Right forelimb (tissue), 1 donor: ENCODE measurements at regions not wholly inside any gene's neighbourhood (a gene's known extent, or its start where the extent isn't known, plus 50 kb on each side); places are given as distances from the start of the nearest gene placed in this dataset.

Experiments used
- DNase-seq: peaks from one replicate; pipeline ENCODE4 v3.0.0-alpha.2; 2018

DNA sequence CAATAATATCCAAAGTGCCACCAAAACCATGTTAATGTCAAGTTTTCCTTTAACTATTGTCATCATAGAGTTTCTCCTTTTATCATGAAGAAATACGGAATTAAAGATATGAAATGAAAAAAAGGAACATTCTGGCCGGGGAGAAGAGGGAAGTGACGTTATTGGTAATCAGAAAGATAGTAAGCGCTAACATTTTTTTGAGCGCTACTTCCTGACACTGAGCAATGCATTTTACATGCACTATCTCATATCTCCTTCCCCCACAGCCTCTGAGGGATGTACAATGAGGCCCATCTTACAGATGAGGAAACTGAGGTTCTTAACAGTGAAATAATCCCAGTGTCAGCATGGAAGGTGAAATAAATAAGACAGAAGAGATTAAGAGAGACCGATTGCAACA is 410.9 kb downstream of the SOX9 start:
- no peak for DNase-seq

DNA sequence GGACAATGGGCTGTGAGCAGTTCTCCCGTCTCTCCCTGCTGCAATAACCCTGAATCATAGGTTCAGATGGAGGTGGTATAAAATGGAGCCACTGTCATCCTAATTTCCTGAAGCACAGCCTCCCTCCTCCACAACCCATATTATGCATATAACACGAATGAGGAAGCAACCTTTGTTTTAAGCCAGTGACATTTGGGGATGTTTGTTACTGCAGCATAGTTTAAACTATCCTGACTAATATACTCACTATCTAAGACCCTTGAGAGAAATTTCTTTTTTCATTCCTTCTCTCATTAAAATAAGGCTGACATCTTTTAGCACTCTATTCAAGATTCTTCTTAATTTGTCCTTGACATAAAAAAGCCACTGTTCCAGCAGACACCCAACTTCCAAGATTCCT is 413.4 kb downstream of the SOX9 start:
- no peak for DNase-seq

DNA sequence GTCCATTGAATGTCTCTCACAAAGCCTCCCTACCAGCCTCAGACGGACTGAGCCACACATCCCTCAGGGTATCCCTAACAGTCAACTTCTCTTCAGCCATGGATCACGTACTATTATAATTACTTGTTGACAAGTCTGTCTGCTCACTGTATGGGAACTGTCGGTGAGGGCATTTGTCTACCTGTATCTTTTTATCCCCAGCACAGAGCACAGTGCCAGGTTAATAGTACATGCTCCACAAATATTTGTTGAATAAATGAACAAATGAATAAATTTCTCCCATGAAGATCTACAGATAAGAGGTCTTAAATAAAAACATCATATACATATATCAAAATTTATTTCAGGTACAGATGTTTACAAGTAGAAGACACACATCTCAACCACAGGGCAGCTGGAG is 414.0 kb downstream of the SOX9 start:
- DNase-seq: no peak

GRCh38 chr17:72535346-72535745 is 414.5 kb downstream of the SOX9 start:
- DNase-seq: no peak

DNA sequence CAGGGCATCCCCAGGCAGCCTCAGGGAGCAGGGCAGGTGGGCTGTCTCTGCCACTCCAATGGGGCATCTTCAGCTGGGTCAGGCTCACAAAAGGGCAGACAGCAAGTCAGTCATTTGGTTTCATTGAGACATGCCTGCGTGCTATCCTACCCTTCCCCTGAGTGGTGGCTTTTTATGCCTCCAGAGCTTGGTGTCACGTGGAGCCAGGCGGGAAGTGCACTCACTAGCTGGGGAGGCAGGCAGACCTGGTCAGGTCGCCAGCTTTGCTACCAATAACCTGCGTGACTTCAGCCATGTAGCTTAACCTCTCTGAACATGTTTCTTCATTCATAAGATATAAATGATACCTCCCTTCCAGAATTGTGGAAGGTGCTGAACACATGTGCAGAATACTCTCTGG is 415.0 kb downstream of the SOX9 start:
- no peak for DNase-seq

DNA sequence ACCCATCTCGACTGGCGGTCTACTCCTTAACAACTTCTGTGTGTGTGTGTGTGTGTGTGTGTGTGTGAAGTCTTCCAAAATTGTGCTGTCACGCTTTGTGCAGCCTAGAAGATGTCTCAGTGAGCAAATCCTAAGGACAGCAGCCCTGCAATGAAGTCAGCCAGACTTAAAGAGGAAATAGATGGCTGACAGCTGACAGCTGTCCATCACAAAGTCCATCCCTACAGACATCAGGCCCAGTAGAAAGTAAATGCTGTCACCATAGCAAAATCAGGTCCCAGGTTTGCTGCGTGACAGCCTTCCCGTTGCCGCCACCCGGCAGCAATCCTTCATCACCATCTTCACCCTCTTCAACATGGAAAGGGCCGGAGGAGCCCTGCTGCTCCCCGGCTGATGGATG is 416.0 kb downstream of the SOX9 start:
- no peak for DNase-seq

DNA sequence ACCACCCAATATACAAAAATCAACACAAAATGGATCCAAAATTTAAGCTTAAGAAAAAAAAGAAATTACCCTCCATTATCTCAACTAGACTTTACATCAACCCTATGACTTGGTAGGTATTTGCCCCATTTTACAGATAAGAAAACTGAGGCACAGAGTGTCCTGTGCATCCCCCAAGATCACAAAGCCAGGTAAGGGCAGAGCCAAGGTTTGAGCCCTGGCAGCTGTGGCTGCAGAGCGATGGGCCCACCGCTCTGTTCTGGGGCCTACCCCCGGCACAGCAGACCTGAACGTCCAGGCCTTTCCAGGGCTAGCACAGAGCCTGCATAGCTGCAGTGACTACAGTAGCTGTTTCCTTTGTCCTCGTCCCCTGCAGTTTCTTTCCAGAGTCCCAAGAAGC is 417.6 kb downstream of the SOX9 start:
- no peak for DNase-seq

DNA sequence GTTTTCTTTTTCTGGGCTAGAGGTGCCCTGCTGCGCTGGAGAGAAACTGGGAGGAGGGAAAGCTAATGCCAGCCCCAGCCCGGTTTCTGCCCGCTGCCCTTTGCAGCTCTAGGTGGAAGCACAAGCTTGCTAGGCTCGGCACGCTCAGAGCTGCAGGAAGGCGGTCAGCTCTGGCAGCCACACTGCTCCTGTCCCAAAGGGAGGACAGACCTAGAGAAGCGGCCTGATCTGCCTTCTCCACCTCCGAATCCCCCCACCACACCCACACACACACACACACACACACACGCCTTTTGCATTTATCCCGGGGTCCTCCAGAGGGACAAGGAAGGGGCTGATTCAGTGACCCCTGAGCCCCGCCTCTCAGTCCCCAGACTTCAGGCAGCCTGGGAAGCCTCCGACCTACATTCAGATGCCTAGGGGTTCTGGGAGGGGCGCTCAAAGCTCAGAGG is 418.1 kb downstream of the SOX9 start:
- no peak for DNase-seq

DNA sequence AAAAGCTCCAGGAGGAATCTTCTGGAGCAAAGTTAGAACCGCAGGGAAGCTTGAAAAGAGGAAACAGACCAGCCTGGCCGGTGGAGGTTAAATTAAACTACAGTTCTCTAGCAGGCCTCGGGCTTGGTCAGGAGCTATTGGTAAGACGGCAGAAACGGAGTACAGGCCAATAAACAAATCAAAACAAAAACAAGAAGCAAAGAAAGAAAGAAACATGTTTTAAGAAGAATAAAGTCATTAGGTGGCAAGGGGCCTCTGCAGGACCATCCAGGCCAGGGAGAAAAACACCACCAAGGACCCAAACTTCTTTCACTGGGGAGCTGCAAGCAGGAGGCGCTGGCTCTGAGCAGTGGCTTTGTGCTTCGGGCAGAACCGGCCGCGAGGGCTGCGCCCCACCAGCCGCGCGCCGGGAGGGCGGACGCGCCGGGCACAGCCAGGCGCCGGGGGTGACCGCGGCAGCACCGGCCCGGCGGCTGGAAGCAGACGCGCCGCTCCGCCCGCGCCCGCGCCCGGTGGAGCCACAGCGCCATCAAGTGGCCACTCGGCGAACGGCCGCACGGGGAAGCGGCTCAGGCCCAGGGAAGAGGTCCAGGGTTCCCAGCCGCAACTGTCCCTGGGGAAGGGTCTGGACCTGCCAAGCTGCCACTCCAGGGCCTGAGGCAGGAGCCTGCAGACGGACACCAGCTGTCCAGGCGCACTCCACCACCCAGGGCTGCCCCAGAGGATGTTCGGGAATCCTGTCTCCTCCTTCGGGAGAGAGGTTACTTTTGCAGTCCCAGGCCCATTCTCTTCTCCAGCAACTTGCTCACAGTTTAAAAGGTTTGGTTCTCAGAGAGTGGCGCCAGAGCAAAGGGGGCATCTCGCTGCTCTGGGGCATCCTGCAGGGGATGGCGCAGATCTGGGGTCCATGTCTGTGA is 419.4 kb downstream of the SOX9 start:
- DNase-seq: peak; percentile 92

- no peak for DNase-seq
Measured at GRCh38 chr17:72542317-72542716, 421.5 kb downstream of the SOX9 start.

DNA sequence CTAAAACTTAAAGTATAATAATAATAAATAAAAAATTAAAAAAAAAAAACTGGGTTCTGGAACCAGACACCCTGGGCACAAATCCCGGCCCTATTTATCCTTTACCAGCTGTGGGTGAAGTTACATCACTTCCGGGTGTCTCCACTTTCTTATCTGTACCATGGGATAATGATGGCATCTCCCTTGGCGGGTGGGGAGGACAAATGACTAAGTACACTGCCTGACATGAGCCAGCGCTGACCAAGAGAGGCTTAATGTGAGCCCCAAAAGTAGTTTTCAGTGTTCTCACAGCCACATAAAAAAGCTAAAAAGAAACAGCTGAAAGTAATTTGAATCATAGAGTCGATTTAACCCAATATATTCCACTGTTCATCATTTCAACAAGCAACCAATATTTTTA is 424.9 kb downstream of the SOX9 start:
- DNase-seq: no peak

DNA sequence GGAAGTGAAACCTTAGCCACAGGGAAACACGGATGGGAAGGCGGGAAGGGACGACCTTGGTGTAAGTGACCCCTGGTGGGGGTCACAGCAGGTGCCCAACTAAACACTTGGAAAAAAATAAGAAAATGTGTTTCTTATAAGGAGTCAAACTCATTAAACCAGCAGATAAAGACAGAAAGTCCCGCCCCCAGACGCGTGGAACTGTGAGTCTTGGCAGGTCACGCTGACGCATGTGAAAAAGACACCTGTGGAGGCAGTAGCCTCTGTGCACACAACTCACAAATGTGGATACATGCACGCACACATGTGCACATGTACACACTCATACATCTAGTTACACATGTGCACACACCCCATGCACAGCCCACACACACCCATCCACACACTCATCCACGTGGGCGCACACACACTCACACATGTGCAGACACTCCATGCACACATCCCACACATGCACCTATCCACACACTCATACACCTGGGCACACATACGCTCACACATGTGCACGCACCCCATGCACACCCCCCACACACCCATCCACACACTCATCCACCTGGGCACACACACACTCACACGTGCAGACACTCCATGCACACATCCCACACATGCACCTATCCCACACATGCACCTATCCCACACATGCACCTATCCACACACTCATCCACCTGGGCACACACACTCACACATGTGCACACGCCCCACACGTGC is 432.4 kb downstream of the SOX9 start:
- DNase-seq: no peak

DNA sequence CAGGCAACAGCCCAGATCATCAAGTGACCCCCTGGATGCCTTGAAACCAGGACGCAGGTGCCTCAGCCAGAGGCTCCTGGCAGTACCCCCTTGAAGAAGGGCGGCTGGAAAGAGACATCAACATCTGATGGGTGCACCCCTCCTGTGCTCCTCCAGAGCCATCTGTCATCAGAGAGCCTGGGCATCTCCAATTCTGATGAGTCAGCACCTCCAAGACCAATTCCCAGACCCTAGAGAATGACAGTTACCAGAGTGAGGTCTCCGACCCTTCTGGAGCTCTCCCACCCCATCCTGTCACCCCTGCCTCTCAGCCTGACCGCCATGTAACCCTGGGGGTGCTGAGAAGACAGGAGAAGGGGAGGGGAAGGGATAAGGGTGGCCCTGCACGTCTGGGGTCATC is 433.7 kb downstream of the SOX9 start:
- DNase-seq: no peak

DNA sequence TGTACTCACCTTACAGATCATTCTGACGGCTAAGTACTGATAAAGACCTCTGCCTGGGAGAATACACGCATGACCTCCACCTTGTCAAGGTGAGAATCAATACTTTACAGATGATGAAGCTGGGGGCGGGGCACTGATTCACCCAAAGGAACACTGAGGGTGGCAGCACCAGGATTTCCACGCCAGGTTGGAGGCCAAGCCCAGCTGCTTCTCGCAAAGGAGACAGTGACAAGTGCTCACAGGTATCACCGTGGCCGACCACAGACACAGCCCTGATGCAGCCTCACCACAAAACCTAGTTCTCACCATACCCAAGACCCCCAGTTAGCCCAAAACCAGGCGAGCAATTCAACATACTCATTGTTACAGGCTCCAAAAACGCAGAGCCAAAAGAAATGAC is 434.2 kb downstream of the SOX9 start:
- no peak for DNase-seq

- peak; percentile 79 for DNase-seq
Measured at GRCh38 chr17:72556944-72557826, 436.4 kb downstream of the SOX9 start.

GRCh38 chr17:72558971-72559476 is 438.2 kb downstream of the SOX9 start:
- no peak for DNase-seq

DNA sequence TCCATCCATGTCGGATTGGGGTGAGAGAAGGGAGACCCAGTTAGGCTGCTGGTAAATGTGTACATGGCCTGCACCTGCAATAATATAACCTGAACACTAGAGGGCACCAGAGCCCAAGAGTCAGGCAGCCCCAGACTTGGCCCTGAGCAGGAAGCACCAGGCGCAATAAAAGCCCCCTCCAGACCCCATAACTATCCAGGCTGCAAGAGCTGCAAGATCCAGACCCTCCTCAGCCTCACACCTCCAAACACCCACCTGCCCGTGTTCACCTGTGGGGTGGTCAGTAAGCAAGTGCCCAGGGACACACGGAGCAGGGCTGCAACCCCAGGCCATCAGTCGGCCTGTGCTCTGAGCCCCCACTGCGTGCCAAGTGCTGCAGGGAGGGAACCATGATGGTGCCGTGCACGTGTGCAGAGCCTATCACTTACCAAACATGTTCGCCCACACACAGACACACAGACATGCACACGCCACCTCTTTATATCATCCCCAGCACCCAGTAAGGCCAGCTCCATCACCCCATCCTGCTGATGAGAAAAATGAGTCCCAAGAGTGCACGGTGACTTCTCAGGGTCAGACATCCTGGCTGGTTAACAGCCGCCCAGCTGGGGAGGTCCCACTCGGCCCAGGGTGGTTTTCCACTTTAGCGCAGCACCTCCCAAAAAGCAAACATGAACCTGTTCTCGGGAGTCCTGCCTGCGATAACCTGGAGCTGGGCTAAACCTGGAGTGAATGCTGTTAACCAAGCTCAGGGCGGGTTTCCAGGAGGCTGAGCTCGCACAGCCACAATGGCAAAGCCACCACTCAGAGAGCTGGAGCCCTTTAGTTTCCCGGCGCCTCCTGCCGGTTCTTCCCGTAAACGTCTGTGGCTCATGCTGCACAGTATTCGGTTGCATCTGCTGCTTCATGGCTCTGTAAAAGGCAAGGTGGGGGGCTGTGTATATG is 439.8 kb downstream of the SOX9 start:
- DNase-seq: peak; percentile 75

DNA sequence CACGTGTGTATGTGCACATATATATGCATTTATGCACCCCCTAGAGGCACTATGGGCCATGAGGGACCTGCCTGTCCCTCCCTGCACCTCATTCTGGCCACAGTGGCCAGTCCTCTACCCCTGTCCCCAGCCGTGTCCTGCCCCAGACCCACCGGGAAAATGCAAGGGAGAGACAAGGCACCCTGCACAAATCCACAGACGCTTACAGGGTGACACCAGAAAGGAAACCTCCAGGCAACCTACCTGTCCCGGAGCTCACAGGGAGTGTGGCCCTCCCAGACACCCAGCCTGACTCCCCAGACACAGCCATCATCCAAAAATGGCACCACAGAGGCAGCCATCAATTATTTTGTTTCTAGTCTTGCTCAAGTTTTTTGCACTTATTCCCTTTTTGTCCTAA is 440.4 kb downstream of the SOX9 start:
- DNase-seq: no peak

- no peak for DNase-seq
Measured at GRCh38 chr17:72561680-72562079, 440.9 kb downstream of the SOX9 start.

DNA sequence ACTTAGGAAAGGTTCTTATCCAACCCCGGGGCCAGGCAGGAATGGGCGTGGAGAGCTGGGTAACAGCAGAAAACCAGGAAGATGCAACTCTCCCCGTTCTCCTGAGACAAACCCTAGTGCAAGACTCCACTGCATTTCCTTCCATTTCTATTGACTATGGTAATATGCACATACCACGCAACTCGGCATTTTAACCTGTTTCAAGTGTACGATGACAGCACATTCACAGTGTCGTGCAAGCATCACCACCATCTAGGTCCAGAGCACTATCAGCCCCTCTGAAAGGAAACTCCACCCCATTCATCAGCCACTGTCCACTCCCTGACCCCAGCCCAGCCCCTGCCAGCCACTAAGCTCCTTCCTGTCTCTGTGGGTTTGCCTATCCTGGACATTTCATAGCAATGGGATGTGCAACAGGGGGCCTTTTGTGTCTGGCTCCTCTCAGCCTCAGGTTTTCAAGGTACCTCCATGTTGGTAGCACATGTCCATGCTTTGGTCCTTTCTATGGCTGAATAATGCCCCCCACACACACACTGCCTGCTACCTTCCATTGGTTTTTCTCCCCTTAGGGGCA is 441.9 kb downstream of the SOX9 start:
- DNase-seq: no peak

DNA sequence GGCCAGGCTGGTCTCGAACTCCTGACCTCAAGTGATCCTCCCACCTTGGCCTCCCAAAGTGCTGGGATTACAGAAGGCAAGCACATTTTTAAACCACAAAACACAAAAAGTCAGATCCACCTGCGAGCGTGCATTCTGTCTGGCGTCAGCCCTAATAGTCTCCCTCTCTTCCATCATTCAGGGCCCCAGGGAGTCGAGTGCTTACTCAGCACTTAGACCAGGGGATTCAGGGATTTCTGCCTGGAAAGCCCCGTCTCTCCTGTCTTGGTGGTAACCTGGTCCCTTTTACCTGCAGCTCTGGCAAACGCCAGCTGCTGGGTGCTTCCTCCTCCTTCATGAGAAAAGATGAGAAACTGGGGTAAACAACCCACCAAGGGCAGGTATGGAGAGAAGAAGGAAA is 443.1 kb downstream of the SOX9 start:
- no peak for DNase-seq
